ENCODE measurements at regions not wholly inside any gene's neighbourhood (a gene's known extent, or its start where the extent isn't known, plus 50 kb on each side); places are given as distances from the start of the nearest gene placed in this dataset.
"Not testable (repeated sequence)": the region's sequence is repeated elsewhere in the genome, so short reads cannot be mapped to it uniquely, and the experiment has no call there.

DNA sequence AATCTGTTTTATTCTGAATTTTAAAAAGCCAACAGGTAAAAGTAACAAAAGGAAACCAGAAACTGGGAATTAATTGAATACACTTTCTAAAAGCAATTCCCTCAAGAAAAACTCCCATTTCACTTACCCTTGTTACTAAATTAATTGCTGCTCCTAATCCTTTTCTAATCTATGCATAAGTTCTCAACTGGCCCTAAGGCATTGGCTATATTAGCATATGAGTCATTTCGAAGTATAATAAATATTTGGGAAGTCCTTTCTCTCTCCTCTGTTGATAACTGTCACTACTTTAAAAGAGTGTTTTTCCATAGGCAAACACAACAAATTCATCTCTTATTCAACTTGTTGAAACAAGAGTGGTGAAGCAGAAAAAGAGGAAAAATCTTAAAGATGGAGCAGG is 486.5 kb upstream of the HTR2C start:
- Histone ChIP-seq H3K27me3 (ENCODE audit: control insufficient read depth, insufficient read depth, low read length) (no peaks in the 10 kb centered on the region), H3K4me1 (ENCODE audit: control insufficient read depth, insufficient read depth, low read length) (no peaks in the 10 kb centered on the region), H3K4me3 (ENCODE audit: low read length) (no peak overlapping the region), H3K9me3 (ENCODE audit: control insufficient read depth, insufficient read depth, low read length) (no peaks in the 10 kb centered on the region), H3K27ac (ENCODE audit: low read length) (no peak overlapping the region), H3K36me3 (ENCODE audit: control insufficient read depth, insufficient read depth, low read length) (no peaks in the 10 kb centered on the region)
- no CpG with 5 or more reads among the region's 1 CpG for WGBS (ENCODE audit: insufficient coverage, insufficient read length)
- no peak for DNase-seq (ENCODE audit: low read depth, low spot score)

DNA sequence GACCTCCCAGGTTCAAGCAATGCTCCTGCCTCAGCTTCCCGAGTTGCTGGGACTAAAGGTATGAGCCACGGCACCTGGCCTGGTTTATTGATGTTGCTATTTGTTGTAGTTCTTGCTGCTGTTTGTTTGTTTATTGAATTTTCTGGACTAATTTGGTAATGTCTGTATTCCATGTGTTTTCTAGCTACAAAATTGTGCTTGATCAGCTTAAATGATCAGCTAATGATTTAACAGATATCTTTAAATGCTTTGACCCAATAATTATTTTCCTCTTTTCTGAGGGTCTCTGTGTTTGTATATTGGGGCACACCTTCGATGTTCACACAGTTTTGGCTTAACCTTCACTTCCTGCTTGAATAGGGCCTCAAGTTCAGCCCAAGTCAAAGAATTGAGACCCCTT is 488.1 kb upstream of the HTR2C start:
- Histone ChIP-seq H3K36me3 (ENCODE audit: control insufficient read depth, insufficient read depth, low read length) (no peaks in the 10 kb centered on the region), H3K27me3 (ENCODE audit: control insufficient read depth, insufficient read depth, low read length) (no peaks in the 10 kb centered on the region), H3K27ac (ENCODE audit: low read length) (no peak overlapping the region), H3K4me1 (ENCODE audit: control insufficient read depth, insufficient read depth, low read length) (no peaks in the 10 kb centered on the region), H3K9me3 (ENCODE audit: control insufficient read depth, insufficient read depth, low read length) (no peaks in the 10 kb centered on the region), H3K4me3 (ENCODE audit: low read length) (no peak overlapping the region)
- no peak for DNase-seq (ENCODE audit: low read depth, low spot score)
- WGBS (ENCODE audit: insufficient coverage, insufficient read length), result no CpG with 5 or more reads among the region's 3 CpGs

DNA sequence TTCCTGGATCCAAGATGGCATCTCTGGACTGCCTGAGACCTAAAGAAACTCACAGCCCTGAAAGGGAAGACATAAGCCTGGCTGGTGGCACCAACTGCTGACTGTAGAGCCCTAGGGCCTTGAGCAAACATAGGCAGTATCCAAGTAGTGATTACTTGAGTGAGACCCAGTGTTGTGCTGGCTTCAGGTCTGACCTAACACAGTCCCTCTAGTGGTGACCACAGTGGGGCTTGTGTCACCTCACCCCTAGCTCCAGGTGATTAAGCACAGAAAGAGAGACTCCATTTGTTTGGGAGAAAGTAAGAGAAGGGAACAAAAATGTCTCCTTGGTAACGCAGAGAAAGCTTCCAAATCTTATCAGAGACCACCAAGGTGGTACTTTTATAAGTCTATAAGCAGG is 496.3 kb upstream of the HTR2C start:
- H3K27me3 ChIP-seq (ENCODE audit: control insufficient read depth, insufficient read depth, low read length), result no peaks in the 10 kb centered on the region
- no peaks in the 10 kb centered on the region for H3K4me1 ChIP-seq (ENCODE audit: control insufficient read depth, insufficient read depth, low read length)
- H3K4me3 ChIP-seq (ENCODE audit: low read length), result no peak overlapping the region
- no peak for DNase-seq (ENCODE audit: low read depth, low spot score)
- H3K36me3 ChIP-seq (ENCODE audit: control insufficient read depth, insufficient read depth, low read length), result no peaks in the 10 kb centered on the region
- no peaks in the 10 kb centered on the region for H3K9me3 ChIP-seq (ENCODE audit: control insufficient read depth, insufficient read depth, low read length)
- WGBS (ENCODE audit: insufficient coverage, insufficient read length), result no CpG with 5 or more reads among the region's 1 CpG
- H3K27ac ChIP-seq (ENCODE audit: low read length), result no peak overlapping the region

DNA sequence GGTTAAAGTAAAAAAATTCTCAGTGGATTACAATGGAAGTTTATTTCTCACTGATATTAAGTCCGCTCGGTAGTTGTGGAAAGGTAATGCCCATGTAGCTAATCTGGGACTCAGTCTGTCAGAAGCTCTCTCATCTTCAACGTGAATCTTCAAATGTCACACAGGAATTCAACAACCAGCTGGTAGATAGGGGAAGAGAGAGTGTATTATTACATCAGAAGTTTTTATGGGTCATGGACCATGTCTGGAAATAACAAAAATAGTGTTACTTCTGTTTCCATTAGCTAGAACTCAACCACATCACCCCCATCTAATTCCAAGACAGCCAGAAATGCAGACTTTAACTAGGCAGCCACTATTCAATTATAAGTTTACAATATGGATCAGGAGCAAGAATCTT is 506.1 kb upstream of the HTR2C start:
- H3K36me3 ChIP-seq (ENCODE audit: control insufficient read depth, insufficient read depth, low read length), result no peaks in the 10 kb centered on the region
- no peaks in the 10 kb centered on the region for H3K9me3 ChIP-seq (ENCODE audit: control insufficient read depth, insufficient read depth, low read length)
- no peaks in the 10 kb centered on the region for H3K4me1 ChIP-seq (ENCODE audit: control insufficient read depth, insufficient read depth, low read length)
- no peak overlapping the region for H3K27ac ChIP-seq (ENCODE audit: low read length)
- H3K4me3 ChIP-seq (ENCODE audit: low read length), result no peak overlapping the region
- no CpG with 5 or more reads among the region's 3 CpGs for WGBS (ENCODE audit: insufficient coverage, insufficient read length)
- H3K27me3 ChIP-seq (ENCODE audit: control insufficient read depth, insufficient read depth, low read length), result no peaks in the 10 kb centered on the region
- DNase-seq (ENCODE audit: low read depth, low spot score), result no peak

DNA sequence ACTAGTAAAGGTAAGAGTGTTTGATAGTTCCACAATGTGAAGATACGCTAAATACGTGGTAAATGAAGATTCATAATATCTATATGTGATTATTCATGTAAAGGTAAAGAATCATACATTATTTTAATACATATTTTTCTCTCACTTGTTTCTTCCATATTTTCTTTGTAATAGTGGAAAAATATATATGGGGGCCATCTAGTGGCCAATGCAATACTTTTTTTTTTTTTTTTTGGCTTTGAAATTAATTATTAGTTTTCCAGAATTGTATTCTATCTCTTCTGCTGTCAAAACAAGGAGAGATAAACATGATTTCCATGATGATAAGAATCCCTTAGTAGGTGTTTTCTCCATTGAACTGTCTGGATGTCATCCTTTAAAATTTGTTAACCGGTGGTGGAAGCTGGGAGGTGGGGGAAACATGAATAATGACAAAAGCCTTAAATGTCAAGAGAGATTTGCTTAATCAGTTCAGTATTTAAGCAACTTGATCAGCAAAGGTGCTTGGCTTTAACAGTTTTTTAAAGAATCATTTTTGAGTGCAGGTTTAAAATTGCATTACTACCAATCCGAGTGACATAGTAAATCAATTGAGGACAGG is 508.7 kb upstream of the HTR2C start:
- Histone ChIP-seq H3K4me3 (ENCODE audit: low read length) (no peak overlapping the region), H3K9me3 (ENCODE audit: control insufficient read depth, insufficient read depth, low read length) (no peaks in the 10 kb centered on the region), H3K27me3 (ENCODE audit: control insufficient read depth, insufficient read depth, low read length) (no peaks in the 10 kb centered on the region), H3K4me1 (ENCODE audit: control insufficient read depth, insufficient read depth, low read length) (peaks cover 2% of the 10 kb centered on the region), H3K36me3 (ENCODE audit: control insufficient read depth, insufficient read depth, low read length) (no peaks in the 10 kb centered on the region), H3K27ac (ENCODE audit: low read length) (no peak overlapping the region)
- no CpG with 5 or more reads among the region's 4 CpGs for WGBS (ENCODE audit: insufficient coverage, insufficient read length)
- no peak for DNase-seq (ENCODE audit: low read depth, low spot score)

DNA sequence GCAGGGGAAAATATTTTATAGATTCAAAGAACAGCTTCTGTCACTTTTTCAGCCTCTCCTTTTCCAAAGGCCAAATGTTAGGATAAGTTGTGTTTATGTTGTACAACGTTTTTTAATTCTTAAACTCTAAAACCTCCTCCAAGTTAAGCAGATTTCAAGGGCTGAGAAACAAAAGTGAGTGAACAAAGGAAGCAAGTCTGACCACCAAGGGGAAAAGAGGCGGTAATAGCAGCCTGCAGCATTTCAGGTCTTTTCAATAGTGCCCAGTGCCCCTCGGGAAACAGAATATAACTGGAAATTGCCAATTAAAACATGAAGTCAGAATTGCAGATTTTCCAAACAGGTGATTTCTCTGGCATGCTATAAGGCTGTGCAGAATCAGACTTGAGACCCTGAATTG is 510.0 kb upstream of the HTR2C start:
- WGBS (ENCODE audit: insufficient coverage, insufficient read length), result no CpG with 5 or more reads among the region's 3 CpGs
- Histone ChIP-seq H3K4me1 (ENCODE audit: control insufficient read depth, insufficient read depth, low read length) (peaks cover 2% of the 10 kb centered on the region), H3K27ac (ENCODE audit: low read length) (no peak overlapping the region), H3K36me3 (ENCODE audit: control insufficient read depth, insufficient read depth, low read length) (no peaks in the 10 kb centered on the region), H3K4me3 (ENCODE audit: low read length) (no peak overlapping the region), H3K9me3 (ENCODE audit: control insufficient read depth, insufficient read depth, low read length) (no peaks in the 10 kb centered on the region), H3K27me3 (ENCODE audit: control insufficient read depth, insufficient read depth, low read length) (no peaks in the 10 kb centered on the region)
- DNase-seq (ENCODE audit: low read depth, low spot score), result no peak

DNA sequence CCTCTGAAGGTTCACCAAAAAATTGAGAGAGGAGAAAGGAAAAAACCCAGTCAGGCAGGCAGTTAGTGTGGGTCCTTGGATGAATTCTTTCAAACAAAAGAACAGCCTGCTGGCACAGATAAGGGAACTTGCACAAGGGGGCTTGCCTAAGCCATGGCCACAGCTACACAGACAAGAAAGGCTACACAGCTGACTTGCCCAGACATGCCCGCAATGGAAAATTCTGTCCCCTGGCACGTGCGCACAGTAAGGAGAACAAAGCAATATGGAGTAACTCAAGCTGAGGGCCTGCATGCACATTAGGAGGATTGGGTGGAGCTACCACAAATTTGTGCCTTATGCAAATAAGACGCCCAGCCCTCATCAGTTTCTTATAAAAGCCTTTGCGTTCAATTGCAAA is 512.5 kb upstream of the HTR2C start:
- DNase-seq (ENCODE audit: low read depth, low spot score), result no peak
- H3K36me3 ChIP-seq (ENCODE audit: control insufficient read depth, insufficient read depth, low read length), result no peaks in the 10 kb centered on the region
- no peaks in the 10 kb centered on the region for H3K9me3 ChIP-seq (ENCODE audit: control insufficient read depth, insufficient read depth, low read length)
- no peaks in the 10 kb centered on the region for H3K27me3 ChIP-seq (ENCODE audit: control insufficient read depth, insufficient read depth, low read length)
- no CpG with 5 or more reads among the region's 5 CpGs for WGBS (ENCODE audit: insufficient coverage, insufficient read length)
- H3K4me3 ChIP-seq (ENCODE audit: low read length), result no peak overlapping the region
- H3K4me1 ChIP-seq (ENCODE audit: control insufficient read depth, insufficient read depth, low read length), result peaks cover 2% of the 10 kb centered on the region
- H3K27ac ChIP-seq (ENCODE audit: low read length), result no peak overlapping the region

DNA sequence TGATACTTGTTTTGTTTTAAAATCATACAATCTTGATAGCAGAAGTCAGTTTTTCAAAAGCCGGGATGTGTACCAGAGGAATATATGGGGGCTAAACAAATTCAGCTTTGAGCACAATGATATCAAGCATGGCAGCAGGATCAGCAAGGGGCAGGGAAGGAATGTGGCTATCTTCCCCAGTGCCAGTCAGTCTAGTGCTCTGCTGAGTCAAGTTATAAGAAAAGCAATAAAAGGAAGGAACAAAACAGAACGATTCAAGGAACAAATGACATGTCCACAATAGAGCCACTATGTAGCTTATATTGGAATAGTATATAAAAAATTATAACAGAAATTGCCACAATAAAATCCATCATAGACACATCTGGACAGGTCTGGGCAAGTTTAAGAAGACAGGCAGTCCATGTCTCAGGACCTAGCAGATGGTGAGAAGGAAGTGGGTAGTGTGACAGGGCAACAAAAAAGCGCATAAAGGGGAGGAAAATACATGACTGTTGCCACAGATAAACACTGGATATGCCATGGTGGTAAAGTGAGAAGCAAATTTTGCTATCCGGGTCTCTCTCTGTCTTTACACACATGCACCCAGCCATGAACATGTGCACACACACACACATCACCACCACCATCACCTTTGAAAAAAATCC is 518.2 kb upstream of the HTR2C start:
- no CpG with 5 or more reads among the region's 4 CpGs for WGBS (ENCODE audit: insufficient coverage, insufficient read length)
- H3K9me3 ChIP-seq (ENCODE audit: control insufficient read depth, insufficient read depth, low read length), result no peaks in the 10 kb centered on the region
- no peak for DNase-seq (ENCODE audit: low read depth, low spot score)
- H3K36me3 ChIP-seq (ENCODE audit: control insufficient read depth, insufficient read depth, low read length), result no peaks in the 10 kb centered on the region
- H3K4me3 ChIP-seq (ENCODE audit: low read length), result no peak overlapping the region
- H3K4me1 ChIP-seq (ENCODE audit: control insufficient read depth, insufficient read depth, low read length), result no peaks in the 10 kb centered on the region
- no peak overlapping the region for H3K27ac ChIP-seq (ENCODE audit: low read length)
- H3K27me3 ChIP-seq (ENCODE audit: control insufficient read depth, insufficient read depth, low read length), result no peaks in the 10 kb centered on the region

DNA sequence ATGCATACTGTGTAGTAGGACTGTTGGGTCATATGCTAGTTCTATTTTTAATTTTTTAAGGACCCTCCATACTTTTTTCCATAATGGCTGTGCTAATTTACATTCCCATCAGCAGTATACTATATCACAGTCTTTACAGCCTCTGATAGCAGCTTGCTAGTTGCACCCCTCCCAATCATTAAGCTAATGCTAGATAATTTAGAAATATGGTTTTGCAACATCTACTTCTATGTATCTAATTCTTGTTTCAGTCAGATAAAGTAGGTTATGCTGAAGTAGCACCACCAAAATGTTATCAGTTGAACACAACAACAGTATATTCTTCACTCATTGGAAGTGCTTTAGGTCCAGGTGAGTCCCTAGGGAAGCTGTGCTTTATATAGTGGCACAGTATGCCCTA is 522.7 kb upstream of the HTR2C start:
- no peaks in the 10 kb centered on the region for H3K36me3 ChIP-seq (ENCODE audit: control insufficient read depth, insufficient read depth, low read length)
- DNase-seq (ENCODE audit: low read depth, low spot score), result no peak
- H3K27me3 ChIP-seq (ENCODE audit: control insufficient read depth, insufficient read depth, low read length), result no peaks in the 10 kb centered on the region
- no peak overlapping the region for H3K27ac ChIP-seq (ENCODE audit: low read length)
- H3K4me3 ChIP-seq (ENCODE audit: low read length), result no peak overlapping the region
- H3K9me3 ChIP-seq (ENCODE audit: control insufficient read depth, insufficient read depth, low read length), result no peaks in the 10 kb centered on the region
- no peaks in the 10 kb centered on the region for H3K4me1 ChIP-seq (ENCODE audit: control insufficient read depth, insufficient read depth, low read length)

DNA sequence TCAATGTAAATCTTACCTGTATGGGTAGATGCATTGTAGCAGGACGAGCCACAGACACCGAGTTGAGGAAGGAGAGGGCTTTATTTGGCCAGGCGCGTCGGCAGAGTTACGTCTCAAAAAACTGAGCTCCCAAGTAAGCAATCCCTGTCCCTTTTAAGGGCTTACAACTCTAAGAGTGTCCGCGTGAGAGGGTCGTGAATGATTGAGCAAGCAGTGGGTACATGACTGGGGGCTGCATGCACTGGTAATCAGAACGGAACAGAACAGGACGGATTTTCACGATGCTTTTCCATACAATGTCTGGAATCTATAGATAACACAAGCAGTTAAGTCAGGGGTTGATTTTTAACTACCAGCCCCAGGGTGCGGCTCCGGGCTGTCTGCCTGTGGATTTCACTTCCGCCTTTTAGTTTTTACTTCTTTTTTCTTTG is 524.9 kb upstream of the HTR2C start:
- Histone ChIP-seq H3K27me3 (ENCODE audit: control insufficient read depth, insufficient read depth, low read length) (no peaks in the 10 kb centered on the region), H3K4me3 (ENCODE audit: low read length) (no peak overlapping the region), H3K36me3 (ENCODE audit: control insufficient read depth, insufficient read depth, low read length) (no peaks in the 10 kb centered on the region; the same call in 1 of the 2 replicates), H3K9me3 (ENCODE audit: control insufficient read depth, insufficient read depth, low read length) (no peaks in the 10 kb centered on the region), H3K27ac (ENCODE audit: low read length) (no peak overlapping the region), H3K4me1 (ENCODE audit: control insufficient read depth, insufficient read depth, low read length) (no peaks in the 10 kb centered on the region)
- no peak for DNase-seq (ENCODE audit: low read depth, low spot score)
- WGBS (ENCODE audit: insufficient coverage, insufficient read length), result no CpG with 5 or more reads among the region's 15 CpGs

DNA sequence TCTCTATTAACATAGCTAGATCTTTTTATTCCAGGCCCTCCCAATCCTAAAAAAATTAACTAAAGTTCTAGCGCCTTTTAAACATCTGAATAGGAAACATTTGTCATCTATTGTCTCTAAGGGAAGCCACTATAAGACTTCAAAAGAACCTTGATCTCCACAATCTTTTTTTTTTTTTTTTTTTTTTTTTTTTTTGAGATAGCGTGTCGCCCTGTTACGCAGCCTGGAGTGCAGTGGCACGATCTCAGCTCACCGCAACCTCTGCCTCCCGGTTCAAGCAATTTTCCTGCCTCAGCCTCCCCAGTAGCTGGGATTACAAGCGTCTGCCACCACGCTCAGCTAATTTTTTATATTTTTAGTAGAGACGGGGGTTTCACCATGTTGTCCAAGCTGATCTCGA is 526.5 kb upstream of the HTR2C start:
- H3K9me3 ChIP-seq (ENCODE audit: control insufficient read depth, insufficient read depth, low read length); H3K4me3 ChIP-seq (ENCODE audit: low read length); H3K36me3 ChIP-seq (ENCODE audit: control insufficient read depth, insufficient read depth, low read length); H3K27ac ChIP-seq (ENCODE audit: low read length); DNase-seq (ENCODE audit: low read depth, low spot score); H3K4me1 ChIP-seq (ENCODE audit: control insufficient read depth, insufficient read depth, low read length); H3K27me3 ChIP-seq (ENCODE audit: control insufficient read depth, insufficient read depth, low read length): not testable (repeated sequence)
- WGBS (ENCODE audit: insufficient coverage, insufficient read length), result no CpG with 5 or more reads among the region's 11 CpGs
